ENCODE measurements at regions not wholly inside any gene's neighbourhood (a gene's known extent, or its start where the extent isn't known, plus 50 kb on each side); places are given as distances from the start of the nearest gene placed in this dataset.
"Not testable (repeated sequence)": the region's sequence is repeated elsewhere in the genome, so short reads cannot be mapped to it uniquely, and the experiment has no call there.

- not testable (repeated sequence) for TF ChIP-seq CTCF (IDR thresholded peaks at IDR 0.05 in 2 of 3, conservative IDR thresholded peaks at IDR 0.05 in 1 of 3; ENCODE audit: borderline replicate concordance in 1 of 3, insufficient read depth in 1 of 3, low read depth in 2 of 3, low read length in 2 of 3); JUND (IDR thresholded peaks at IDR 0.05); CEBPB (IDR thresholded peaks at IDR 0.05; ENCODE audit: low read depth); ZNF274 (IDR thresholded peaks at IDR 0.05; ENCODE audit: low read depth, low read length); POLR2A (IDR thresholded peaks at IDR 0.05; ENCODE audit: borderline replicate concordance, extremely low read depth, insufficient read depth, insufficient read length); TCF7L2 (IDR thresholded peaks at IDR 0.05; ENCODE audit: borderline replicate concordance, extremely low read depth, insufficient read depth, insufficient read length); EZH2 (IDR thresholded peaks at IDR 0.05); FOSL1 (IDR thresholded peaks at IDR 0.05; ENCODE audit: low read depth); EZH2phosphoT487 (IDR thresholded peaks at IDR 0.05; ENCODE audit: borderline replicate concordance); POLR2AphosphoS5 (IDR thresholded peaks at IDR 0.05; ENCODE audit: low read depth, low read length); MAX (IDR thresholded peaks at IDR 0.05)
- TF ChIP-seq, protein P1, sequence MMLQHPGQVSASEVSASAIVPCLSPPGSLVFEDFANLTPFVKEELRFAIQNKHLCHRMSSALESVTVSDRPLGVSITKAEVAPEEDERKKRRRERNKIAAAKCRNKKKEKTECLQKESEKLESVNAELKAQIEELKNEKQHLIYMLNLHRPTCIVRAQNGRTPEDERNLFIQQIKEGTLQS (IDR thresholded peaks at IDR 0.05), result not testable (repeated sequence)
Measured at GRCh38 chr4:179170308-179170707, 1728.1 kb upstream of the AGA start.

Measured in HCT116 (cell line).